NCI-H2196 (cell line): ENCODE measurements at regions not wholly inside any gene's neighbourhood (a gene's known extent, or its start where the extent isn't known, plus 50 kb on each side); places are given as distances from the start of the nearest gene placed in this dataset.

ENCODE experiments used
- DNase-seq: peaks from one replicate; lab custom pipeline; 2025; ENCODE audit not compliant: unreplicated experiment; lab: John Stamatoyannopoulos, UW

DNA sequence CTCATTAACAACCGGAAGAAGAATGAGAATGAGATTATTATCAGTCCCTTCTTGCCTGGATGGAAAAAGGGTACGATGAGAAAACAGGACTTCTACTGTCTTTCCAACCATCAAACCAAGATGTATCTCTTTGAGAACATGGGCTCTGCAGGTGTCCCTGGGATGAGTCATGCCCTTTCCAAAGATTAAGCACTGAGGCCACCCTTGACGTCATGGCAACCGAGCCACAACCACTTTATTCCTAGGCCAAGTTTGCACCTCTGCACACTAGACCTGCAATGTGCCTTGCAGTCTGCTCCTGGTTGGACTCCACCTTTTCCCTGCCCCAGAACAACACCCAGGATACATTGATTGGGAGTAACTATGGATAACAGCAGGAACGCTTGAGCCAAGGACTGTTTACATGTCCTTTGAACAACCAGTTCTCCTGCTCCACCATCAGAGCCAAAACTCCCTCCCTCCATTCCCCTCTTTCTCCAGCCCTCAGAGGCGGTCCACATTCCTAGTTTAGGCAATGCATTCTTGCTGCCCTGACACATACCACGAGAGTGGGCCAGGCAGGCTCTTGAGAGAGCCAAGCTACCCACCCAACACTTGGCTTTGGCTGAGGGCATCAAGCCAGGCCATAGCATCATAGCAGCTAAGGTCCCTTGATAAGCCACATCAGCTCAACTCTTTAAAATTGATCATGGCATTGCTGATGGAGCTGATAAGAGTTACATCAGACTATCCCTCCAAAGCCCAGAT is 310.7 kb downstream of the TNS1 start:
- DNase-seq = no peak

DNA sequence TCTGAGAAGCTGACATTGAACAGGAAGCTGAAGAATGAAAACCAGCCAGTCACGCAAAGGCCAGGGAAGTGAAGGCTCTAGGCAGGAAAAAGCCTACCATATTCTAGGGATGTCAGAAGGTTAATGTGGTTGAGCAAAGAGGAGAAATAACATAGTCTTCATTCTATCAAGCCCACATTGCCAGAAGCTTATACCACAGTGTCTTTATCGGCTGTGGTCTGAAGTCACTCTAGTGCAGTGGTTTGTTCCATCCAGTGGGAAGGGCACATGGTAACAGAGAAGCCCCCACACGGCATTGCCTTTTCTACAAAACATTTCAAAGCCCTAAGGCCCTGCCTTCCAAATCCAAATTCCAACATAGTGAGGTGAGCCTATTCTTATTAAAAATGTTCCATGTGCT is 311.3 kb downstream of the TNS1 start:
- no peak for DNase-seq

DNA sequence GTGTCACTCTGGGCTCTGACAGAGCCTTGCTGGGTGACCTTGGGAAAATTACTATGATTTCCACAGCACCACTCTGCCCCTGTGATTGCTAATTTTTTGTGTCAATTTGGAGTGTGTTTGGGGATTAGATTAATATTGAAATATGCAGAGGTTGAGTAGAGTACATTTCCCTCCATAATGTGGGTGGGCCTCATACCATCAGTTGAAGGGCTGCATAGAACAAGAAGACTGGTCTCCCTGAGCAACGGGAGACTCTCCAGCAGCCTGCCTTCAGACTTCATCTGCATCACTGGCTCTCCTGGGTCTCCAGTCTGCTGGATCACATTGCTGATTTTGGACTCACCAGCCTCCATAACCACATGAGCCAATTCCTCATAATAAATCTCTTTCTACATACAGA is 313.7 kb downstream of the TNS1 start:
- DNase-seq = no peak

DNA sequence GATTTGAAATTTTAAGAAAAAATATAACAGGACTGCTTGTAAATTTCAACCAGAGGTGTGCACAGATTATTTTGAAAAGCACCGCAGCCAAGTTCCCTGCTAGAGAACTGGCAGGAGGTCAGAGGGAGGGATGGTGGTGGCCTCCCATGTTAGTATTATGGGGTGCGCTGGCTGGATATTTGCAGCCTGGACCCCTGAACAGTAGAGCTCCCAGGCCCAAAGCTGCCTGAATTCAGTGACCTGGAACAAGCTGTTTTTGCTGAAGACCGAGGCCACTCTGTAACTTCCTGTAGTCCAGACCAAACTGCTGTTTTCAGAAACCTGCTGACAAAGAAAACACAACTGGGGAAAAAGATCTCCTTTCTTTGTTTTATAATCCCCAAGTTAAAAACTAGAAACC is 314.3 kb downstream of the TNS1 start:
- no peak for DNase-seq

DNA sequence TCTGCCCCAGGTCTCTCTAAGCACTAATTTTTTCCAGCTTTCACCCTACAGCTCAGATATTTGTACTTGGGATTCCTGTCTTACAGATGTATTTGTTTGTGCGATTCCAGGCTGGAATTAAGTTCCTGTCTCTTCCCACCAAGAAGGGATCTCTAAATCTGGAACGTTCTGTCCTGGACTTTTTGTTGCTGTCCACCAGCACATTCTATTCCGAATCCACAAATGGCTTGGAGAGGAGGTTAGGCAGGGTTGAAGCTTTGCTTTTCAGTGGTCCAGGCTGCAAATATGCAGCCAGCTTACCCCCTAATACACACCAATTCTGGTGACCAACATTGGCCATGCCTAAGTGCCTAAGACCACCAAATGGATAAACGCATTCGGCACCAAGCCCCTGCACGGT is 315.0 kb downstream of the TNS1 start:
- DNase-seq = no peak

DNA sequence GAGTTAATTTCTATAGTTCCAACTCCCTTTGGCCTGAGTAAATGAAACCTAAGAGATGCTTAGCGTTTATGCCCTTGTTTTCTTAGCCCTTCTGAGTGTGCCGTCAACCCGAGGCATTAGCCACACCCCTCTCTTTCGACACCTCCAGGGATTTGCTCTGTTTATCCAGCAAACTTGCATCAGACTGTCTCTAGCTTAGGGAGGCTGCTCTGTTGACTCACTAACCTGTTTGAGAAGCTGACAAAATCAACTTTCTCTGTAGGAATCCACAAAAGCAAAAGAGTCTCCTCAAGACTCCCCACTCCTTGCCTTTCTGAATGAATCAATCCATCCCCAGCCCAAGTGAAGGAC is 317.6 kb downstream of the TNS1 start:
- DNase-seq = peak; percentile 7

DNA sequence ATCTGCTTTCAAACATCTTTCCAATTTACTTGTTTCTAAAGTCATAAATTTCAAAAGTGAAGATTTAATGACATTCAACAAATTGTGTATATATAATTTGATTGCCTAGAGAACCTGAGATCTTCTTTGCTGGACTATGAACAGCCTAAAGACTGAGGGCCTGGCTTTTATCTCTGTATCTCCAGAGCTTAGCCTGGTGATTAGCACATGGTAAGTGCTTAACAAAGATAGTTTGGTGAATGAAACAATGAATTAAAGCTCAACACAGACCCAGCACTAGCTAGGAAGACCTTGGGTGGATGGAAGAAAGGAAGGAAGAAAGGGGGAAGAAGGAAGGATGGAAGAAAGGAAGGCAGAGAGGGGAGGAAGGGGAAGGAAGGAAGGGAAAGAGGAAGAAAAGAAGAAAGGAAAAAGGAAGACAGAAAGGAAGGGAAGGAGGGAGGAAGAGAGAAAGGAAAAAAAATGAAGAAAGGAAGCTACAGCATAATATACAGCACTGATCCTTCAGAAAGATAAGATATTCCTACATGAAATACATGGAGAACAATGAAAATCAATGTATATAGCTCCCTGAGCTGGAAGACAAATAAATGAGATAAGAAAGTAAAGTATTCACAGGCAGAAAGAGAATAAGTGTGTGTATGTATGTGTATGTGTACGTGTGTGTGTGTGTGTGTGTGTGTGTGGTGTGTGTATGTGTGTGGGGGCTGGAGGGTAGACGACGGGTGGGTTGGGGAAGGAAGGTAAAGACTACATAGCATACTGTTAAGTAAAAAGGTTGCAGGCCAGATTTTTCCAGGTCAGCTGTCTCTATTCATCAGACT is 318.2 kb downstream of the TNS1 start:
- DNase-seq = no peak

DNA sequence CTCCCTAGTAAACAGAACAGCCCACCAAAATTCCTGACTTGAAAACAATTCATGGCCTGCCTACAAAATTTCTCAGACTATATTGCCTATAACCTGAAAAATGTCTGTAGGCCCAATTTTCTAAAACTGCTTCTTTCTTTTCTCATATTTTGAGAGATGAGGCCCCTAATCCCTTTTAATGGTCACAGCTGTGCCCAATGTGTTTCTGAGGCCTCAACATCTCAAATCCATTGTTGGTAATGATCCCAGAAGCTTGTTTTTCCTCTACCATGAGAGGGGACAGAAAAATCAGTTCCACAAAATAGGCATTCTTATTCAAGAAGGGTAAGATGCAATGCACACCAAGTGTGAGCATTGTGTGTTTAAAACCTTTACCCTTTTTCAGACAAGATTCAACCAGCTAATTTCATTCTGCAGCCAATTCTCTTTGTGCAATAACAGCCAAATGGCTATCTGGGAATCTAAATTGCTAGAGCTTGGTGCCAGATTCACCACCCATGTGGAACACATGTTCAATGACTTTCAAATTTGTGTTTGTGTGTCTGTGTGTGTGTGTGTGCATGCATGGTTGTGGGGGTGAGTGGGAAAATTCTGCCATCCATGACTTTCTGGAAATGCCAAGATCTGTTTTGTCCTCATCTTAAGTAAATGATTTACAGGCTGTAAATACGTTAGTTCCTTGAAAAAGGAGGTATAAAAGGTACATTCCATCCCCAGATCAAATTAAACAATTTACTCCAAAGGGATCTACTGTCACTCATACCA is 319.5 kb downstream of the TNS1 start:
- no peak for DNase-seq

DNA sequence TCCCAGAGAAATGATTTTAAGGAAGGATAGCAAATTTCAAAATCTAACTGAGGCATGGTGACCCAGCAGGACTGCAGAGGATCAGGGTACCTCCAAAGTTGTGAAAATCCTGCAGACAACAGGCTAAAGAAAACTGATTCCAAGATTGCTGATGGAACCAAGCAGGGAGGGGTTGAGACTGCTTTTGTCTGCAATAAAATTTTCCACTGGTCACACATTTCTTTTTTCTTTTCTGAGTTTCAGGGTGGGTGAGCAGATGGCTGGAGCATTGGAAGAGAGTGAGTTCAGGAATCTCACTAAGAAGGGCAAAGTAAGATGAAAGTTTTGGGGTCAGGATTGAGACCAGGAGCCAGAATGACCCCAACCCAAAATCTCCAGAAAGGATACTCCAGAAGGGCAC is 321.0 kb downstream of the TNS1 start:
- DNase-seq = no peak

DNA sequence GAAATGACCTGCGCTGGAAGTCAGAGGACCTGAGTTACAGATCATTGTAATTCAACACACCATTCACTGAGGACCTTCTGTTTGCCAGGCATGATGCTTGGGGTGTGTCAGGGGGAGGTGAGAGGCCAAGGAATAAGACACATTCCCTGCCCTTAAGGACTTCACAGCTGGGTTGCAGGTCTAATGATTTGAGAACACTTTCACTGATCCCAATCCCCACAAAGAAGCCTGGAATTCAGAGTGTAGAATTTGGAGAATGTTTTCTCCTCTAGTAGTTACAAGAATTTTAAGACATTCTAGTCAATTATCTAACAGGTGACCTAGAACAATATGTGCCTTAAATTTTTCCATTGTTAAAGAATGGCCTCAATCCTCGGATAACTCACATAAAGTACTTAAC is 322.4 kb downstream of the TNS1 start:
- no peak for DNase-seq

DNA sequence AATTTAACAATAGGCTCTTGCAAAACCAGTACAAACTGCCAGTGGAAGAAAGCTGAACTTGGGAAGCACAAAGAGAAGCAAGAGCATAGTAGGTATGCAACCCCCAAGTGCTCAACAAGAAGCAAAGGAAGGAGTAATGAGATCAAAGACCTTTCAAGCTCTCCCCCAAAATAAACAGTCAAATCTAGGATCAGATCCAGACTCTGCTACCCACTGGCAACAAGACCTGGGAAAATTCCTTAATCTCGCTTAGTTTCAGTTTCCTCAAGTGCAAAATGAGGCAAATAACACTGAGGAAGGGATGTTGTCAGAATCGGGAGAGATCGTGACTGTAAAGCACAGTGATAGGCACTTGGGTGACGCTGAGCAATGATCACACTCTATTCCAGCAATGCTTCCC is 329.2 kb downstream of the TNS1 start:
- no peak for DNase-seq

DNA sequence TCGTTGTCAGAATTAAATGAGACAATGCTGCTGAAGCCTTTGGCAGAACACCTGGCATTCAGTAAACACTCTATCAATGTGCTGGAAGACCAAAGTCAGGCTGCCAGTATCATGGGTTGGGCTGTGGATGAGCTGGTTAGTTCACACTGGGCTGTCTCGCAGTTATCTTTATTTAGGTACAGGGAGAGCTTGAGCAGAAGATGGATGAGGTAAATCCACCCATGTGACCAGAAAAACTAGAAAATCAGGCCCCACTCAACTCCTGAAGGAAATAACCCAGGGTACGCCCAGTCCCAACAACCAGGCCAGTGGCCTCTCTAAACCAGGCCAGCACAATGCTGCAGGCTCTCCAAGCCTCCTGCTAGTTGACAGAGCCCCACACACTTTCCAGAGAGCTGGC is 330.3 kb downstream of the TNS1 start:
- DNase-seq = no peak

DNA sequence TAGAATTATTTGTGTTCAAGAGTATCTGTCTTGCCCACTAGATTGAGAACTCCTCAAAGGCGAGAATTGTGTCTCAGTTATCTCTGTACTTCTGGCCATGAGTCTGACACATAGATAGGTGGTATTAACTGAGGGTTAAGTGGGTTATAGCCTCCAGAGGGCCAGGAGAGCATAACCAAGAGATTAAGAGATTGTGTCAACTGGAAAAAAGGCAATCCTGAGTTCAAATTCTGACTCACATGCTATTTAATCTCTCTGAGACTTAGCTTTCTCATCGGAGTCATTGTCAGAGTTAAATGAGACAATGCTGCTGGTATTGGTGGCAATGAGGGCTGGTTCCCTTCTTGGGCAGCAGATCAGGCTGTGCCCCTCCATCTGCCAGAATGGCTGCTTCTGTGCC is 330.9 kb downstream of the TNS1 start:
- no peak for DNase-seq

DNA sequence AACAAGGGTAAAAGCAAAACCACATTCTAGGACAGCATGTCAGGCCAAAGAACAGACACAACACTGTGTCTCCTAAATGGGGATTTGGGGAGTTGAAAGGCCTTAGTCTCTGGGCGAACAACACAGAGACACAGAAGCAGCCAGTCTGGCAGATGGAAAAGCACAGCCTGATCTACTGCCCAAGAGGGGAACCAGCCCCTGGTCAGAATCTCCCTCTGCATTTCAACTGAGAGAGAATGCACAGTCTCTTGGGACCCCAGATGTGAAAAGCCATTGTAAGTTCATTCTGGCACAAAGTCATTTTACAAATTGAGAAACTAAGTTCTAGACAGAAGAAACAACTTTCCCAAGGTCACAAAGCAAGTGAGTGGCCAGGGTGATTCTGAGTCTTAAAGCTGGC is 331.7 kb downstream of the TNS1 start:
- DNase-seq = no peak

DNA sequence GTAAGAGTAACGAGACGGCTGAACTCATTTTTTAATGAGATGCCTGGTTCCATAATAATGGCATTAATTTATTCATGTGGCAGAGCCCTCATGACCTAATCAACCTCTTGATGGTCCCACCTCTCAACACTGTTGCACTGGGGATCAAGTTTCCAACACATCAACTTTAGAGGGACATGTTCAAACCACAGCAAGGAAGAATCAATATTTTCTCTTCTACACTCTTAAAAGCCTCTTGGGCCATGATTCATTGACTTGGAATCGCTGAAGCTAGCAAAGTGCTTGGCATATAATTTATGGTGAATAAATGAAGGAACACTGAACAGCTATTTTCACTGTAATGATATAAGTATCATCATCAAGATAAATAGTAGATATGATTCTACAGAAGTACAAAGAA is 333.0 kb downstream of the TNS1 start:
- no peak for DNase-seq

DNA sequence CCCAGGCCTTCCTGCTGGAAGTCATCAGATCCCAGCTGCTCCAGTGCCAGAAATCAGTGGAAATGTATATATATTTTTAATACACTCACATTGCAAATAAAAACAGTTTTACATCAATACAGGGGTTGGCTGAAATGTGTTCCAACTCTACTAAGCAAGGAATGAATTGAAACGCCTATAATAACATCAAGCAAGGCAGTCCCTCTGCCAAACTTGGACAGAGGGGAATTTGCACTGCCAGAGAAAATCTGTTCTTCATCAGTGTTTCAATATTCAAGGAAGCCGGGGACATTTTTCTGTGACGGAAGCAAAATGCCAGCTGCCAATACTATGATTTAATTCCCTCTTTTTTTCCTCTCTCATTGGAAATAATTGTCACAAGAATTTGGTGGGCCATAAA is 335.3 kb downstream of the TNS1 start:
- DNase-seq = no peak

DNA sequence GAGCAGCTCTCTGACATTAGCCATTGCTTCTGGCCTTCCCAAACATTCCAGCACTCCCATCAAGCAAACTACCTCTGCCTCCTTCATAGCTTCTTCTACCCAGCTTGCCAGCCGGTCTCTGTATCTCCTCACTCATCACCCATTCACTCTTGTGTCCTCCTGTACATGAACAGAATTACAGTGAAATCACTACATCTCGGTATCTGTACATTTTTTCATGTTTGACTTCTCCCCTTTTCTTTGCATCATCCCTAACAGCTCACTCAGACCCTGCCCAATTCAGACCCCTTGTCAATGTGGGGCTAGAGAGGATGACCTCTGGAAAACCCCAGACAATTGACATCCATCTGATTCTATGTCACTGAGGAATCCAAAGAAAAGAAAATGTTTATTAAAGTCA is 335.8 kb downstream of the TNS1 start:
- no peak for DNase-seq

DNA sequence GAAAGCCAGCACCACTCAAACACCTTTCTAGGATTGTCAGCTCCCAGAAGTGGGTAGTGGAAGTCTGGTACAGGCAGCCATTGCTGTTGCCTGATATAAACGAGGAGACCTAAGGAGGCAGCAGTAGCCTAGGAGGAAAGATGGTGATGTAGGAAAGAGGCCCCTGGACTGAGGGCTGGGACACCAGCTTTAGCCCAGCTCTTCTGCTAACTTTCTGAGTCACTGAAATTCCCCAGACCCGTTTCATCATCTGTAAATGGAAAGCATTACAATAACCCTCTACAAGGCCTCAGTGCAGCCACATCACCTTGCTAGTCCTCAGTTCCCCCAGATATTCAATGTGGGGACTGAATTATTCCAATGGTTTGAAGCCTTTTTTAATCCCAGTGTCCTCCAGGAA is 336.5 kb downstream of the TNS1 start:
- no peak for DNase-seq

DNA sequence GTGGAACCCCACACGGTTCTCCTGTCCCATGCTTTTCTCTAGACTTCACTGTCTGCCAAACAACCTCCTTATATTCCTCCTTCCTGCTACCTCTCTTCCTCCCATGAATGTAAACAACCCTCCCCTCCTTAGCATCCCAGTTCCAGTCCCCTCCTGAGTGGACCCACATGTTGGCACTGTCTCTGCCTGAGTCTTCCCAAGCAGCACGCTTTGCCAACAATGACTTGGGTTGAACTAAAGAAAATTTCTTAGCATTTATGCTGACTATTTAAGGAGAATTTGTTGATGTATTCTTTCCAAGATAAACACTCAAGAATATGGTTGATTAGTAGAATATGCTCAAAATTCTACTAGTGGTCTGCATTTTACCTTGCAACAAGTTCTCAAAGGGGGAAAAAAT is 338.0 kb downstream of the TNS1 start:
- DNase-seq = no peak

DNA sequence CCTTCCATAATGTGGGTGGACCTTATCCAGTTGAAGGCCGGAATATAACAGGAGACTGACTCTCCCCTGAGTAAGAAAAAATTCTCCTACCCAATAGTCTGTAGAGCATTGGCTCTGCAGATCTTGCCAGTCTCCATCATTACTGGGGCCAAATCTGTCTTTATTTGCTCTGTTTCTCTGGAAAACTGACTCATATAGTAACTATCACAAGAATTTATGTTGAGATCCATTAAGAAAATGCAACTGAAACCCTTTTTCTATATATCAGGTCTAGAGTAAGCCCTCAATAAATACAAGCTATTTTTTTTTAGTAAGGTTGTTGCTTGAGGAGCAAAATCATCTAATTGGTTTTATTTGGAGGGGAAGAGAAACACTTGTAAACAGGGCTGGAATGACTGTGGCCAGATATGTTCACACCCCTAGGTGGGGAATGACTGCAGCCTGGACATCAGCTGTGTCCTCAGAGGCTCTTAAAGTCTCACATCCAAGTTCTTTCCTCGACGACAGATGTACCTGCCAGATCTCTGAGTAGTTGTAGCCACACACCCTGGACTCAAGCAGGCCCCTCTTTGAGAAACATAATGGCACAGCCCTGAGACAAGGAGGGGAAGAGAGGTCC is 339.7 kb downstream of the TNS1 start:
- DNase-seq = no peak

DNA sequence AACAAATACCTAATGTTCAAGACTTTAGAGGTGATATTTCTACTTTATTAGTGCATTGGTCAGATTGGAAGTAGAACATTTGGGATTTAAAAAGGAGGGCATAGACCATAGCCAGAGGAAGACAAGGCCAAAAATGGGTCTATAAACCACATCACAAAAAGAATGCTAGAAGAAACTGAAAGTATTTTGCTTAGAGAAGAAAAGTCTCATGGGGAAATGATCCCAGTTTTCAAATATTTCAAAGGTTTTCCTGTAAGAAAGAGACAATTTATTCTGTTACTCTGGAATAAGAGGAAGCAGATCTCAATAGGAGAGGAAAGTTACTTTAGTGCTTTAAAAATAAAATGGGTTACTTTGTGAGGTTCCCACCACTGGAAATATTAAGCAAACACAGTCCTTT is 341.4 kb downstream of the TNS1 start:
- DNase-seq = no peak

DNA sequence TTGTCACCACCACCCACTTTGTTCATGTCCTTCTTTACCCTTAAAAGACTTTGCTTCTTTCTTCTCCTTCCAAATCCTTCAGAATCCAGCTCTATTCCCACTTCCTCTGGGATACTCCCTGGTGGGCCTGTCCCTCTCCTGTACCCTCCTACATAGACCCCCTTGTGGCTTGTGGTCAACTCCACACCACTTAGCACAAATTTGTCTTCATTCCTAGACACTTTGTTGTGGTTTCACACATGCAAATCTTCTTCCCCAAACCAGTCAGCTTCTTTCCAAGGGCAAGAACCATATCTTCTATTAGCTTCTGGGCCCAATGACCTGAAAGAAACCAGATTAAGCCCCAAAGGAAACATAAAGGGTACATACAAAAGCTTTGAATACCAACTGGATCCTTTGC is 342.4 kb downstream of the TNS1 start:
- no peak for DNase-seq
